T-helper 1 cell treated with Interleukin-12 subunit alpha and Interleukin-12 subunit beta and Interleukin-4 antibody, amounts not matched to agents 30 ng/mL and 1 ng/mL, for 36 hours (primary cell): ENCODE measurements at regions not wholly inside any gene's neighbourhood (a gene's known extent, or its start where the extent isn't known, plus 50 kb on each side); places are given as distances from the start of the nearest gene placed in this dataset.
"Not testable (repeated sequence)": the region's sequence is repeated elsewhere in the genome, so short reads cannot be mapped to it uniquely, and the experiment has no call there.

ENCODE experiments used
- intact Hi-C: fragments of 100-400 bp; cut with micrococcal nuclease; formaldehyde crosslinking; loops from one replicate; pipeline ENCODE4 v1.15.1; 2024

GRCh38 chr1:94769551-94769950, 50.6 kb upstream of the SLC44A3 start:
- intact Hi-C loops: no loop called here

GRCh38 chr1:94768036-94768435, 52.1 kb upstream of the SLC44A3 start:
- intact Hi-C loops: no loop called here

- intact Hi-C loops: no loop called here
Observed at GRCh38 chr1:94765958-94766357, 54.2 kb upstream of the SLC44A3 start.

GRCh38 chr1:94759188-94759587, 61.0 kb upstream of the SLC44A3 start:
- intact Hi-C loops: loop anchor here (5.0 kb wide), 1 partner anchor 37 kb away; no protein-coding TSS in a partner anchor

GRCh38 chr1:94757931-94758330, 62.2 kb upstream of the SLC44A3 start:
- intact Hi-C loops: loop anchor here (5.0 kb wide), 1 partner anchor 36 kb away; no protein-coding TSS in a partner anchor

GRCh38 chr1:94755675-94756074, 64.5 kb upstream of the SLC44A3 start:
- intact Hi-C loops: loop anchor here (5.0 kb wide), 1 partner anchor 33 kb away; no protein-coding TSS in a partner anchor

- intact Hi-C loops: loop anchor here (5.0 kb wide), 1 partner anchor 33 kb away; no protein-coding TSS in a partner anchor
Observed at GRCh38 chr1:94755016-94755415, 65.1 kb upstream of the SLC44A3 start.

GRCh38 chr1:94754570-94754969, 65.6 kb upstream of the SLC44A3 start:
- intact Hi-C loops: no loop called here

GRCh38 chr1:94754095-94754494, 66.1 kb upstream of the SLC44A3 start:
- intact Hi-C loops: no loop called here

GRCh38 chr1:94753171-94753972, 66.8 kb upstream of the SLC44A3 start:
- intact Hi-C loops: no loop called here

- intact Hi-C loops: not testable (repeated sequence)
Observed at GRCh38 chr1:94751483-94751882, 68.7 kb upstream of the SLC44A3 start.

GRCh38 chr1:94746635-94747525, 73.3 kb upstream of the SLC44A3 start:
- intact Hi-C loops: no loop called here

- intact Hi-C loops: no loop called here
Observed at GRCh38 chr1:94745742-94746141, 74.4 kb upstream of the SLC44A3 start.

GRCh38 chr1:94743862-94744261, 76.3 kb upstream of the SLC44A3 start:
- intact Hi-C loops: no loop called here

- intact Hi-C loops: no loop called here
Observed at GRCh38 chr1:94741996-94742395, 78.2 kb upstream of the SLC44A3 start.

- intact Hi-C loops: no loop called here
Observed at GRCh38 chr1:94741510-94741909, 78.6 kb upstream of the SLC44A3 start.

GRCh38 chr1:94739521-94740061, 80.6 kb upstream of the SLC44A3 start:
- intact Hi-C loops: no loop called here

GRCh38 chr1:94738371-94738770, 81.8 kb upstream of the SLC44A3 start:
- intact Hi-C loops: no loop called here

GRCh38 chr1:94737124-94737998, 82.8 kb upstream of the SLC44A3 start:
- intact Hi-C loops: no loop called here

- intact Hi-C loops: no loop called here
Observed at GRCh38 chr1:94736549-94736948, 83.6 kb upstream of the SLC44A3 start.

GRCh38 chr1:94736073-94736472, 84.1 kb upstream of the SLC44A3 start:
- intact Hi-C loops: no loop called here
